ENCODE measurements at regions not wholly inside any gene's neighbourhood (a gene's known extent, or its start where the extent isn't known, plus 50 kb on each side); places are given as distances from the start of the nearest gene placed in this dataset.
A peak's percentile ranks its signal among the peaks of the same experiment; 100 is the strongest.
"Not testable (repeated sequence)": the region's sequence is repeated elsewhere in the genome, so short reads cannot be mapped to it uniquely, and the experiment has no call there.

- H3K4me1 ChIP-seq (ENCODE audit: insufficient read depth, poor library complexity, severe bottlenecking); H3K36me3 ChIP-seq (ENCODE audit: low read depth); H3K27me3 ChIP-seq (ENCODE audit: insufficient read depth, poor library complexity, severe bottlenecking); H3K27ac ChIP-seq (ENCODE audit: poor library complexity, severe bottlenecking); H3K4me3 ChIP-seq (ENCODE audit: severe bottlenecking); H3K9me3 ChIP-seq (ENCODE audit: severe bottlenecking): not testable (repeated sequence)
- peak; percentile 96 for ATAC-seq (ENCODE audit: low read depth)
- peak; percentile 54 for DNase-seq (ENCODE audit: low spot score)
Observed at GRCh38 chr1:85520826-85521820, 56.2 kb upstream of the DDAH1 start.

GRCh38 chr1:85522458-85522857 is 57.5 kb upstream of the DDAH1 start:
- H3K4me1 ChIP-seq (ENCODE audit: insufficient read depth, poor library complexity, severe bottlenecking); H3K4me3 ChIP-seq (ENCODE audit: severe bottlenecking); DNase-seq (ENCODE audit: low spot score); H3K36me3 ChIP-seq (ENCODE audit: low read depth); H3K9me3 ChIP-seq (ENCODE audit: severe bottlenecking); H3K27me3 ChIP-seq (ENCODE audit: insufficient read depth, poor library complexity, severe bottlenecking); ATAC-seq (ENCODE audit: low read depth): not testable (repeated sequence)
- H3K27ac ChIP-seq (ENCODE audit: poor library complexity, severe bottlenecking), result peak overlapping the region; percentile 23

GRCh38 chr1:85523061-85523460 is 57.5 kb upstream of the CCN1 start:
- H3K4me1 ChIP-seq (ENCODE audit: insufficient read depth, poor library complexity, severe bottlenecking); H3K36me3 ChIP-seq (ENCODE audit: low read depth); H3K9me3 ChIP-seq (ENCODE audit: severe bottlenecking); H3K4me3 ChIP-seq (ENCODE audit: severe bottlenecking); H3K27ac ChIP-seq (ENCODE audit: poor library complexity, severe bottlenecking); DNase-seq (ENCODE audit: low spot score); H3K27me3 ChIP-seq (ENCODE audit: insufficient read depth, poor library complexity, severe bottlenecking); ATAC-seq (ENCODE audit: low read depth): not testable (repeated sequence)

GRCh38 chr1:85524281-85524886 is 56.2 kb upstream of the CCN1 start:
- not testable (repeated sequence) for ATAC-seq (ENCODE audit: low read depth); H3K27ac ChIP-seq (ENCODE audit: poor library complexity, severe bottlenecking); H3K36me3 ChIP-seq (ENCODE audit: low read depth); H3K9me3 ChIP-seq (ENCODE audit: severe bottlenecking); H3K27me3 ChIP-seq (ENCODE audit: insufficient read depth, poor library complexity, severe bottlenecking); DNase-seq (ENCODE audit: low spot score); H3K4me1 ChIP-seq (ENCODE audit: insufficient read depth, poor library complexity, severe bottlenecking); H3K4me3 ChIP-seq (ENCODE audit: severe bottlenecking)

- not testable (repeated sequence) for H3K9me3 ChIP-seq (ENCODE audit: severe bottlenecking); DNase-seq (ENCODE audit: low spot score); ATAC-seq (ENCODE audit: low read depth); H3K27me3 ChIP-seq (ENCODE audit: insufficient read depth, poor library complexity, severe bottlenecking); H3K4me1 ChIP-seq (ENCODE audit: insufficient read depth, poor library complexity, severe bottlenecking); H3K27ac ChIP-seq (ENCODE audit: poor library complexity, severe bottlenecking); H3K36me3 ChIP-seq (ENCODE audit: low read depth); H3K4me3 ChIP-seq (ENCODE audit: severe bottlenecking)
Observed at GRCh38 chr1:85525591-85525991, 55.0 kb upstream of the CCN1 start.

- H3K36me3 ChIP-seq (ENCODE audit: low read depth); H3K9me3 ChIP-seq (ENCODE audit: severe bottlenecking); ATAC-seq (ENCODE audit: low read depth); DNase-seq (ENCODE audit: low spot score); H3K27me3 ChIP-seq (ENCODE audit: insufficient read depth, poor library complexity, severe bottlenecking); H3K4me1 ChIP-seq (ENCODE audit: insufficient read depth, poor library complexity, severe bottlenecking); H3K4me3 ChIP-seq (ENCODE audit: severe bottlenecking); H3K27ac ChIP-seq (ENCODE audit: poor library complexity, severe bottlenecking): not testable (repeated sequence)
Observed at GRCh38 chr1:85526216-85526615, 54.3 kb upstream of the CCN1 start.

- H3K36me3 ChIP-seq (ENCODE audit: low read depth); H3K27me3 ChIP-seq (ENCODE audit: insufficient read depth, poor library complexity, severe bottlenecking); H3K4me3 ChIP-seq (ENCODE audit: severe bottlenecking); H3K9me3 ChIP-seq (ENCODE audit: severe bottlenecking); H3K4me1 ChIP-seq (ENCODE audit: insufficient read depth, poor library complexity, severe bottlenecking): not testable (repeated sequence)
- H3K27ac ChIP-seq (ENCODE audit: poor library complexity, severe bottlenecking), result peak overlapping the region; percentile 43
- ATAC-seq (ENCODE audit: low read depth) (peak; percentile 92), DNase-seq (ENCODE audit: low spot score) (peak; percentile 93)
Observed at GRCh38 chr1:85527145-85527544, 53.4 kb upstream of the CCN1 start.

Data from RWPE2 (cell line).